Kidney (tissue), 13 donors: ENCODE measurements at regions not wholly inside any gene's neighbourhood (a gene's known extent, or its start where the extent isn't known, plus 50 kb on each side); places are given as distances from the start of the nearest gene placed in this dataset.

Experiments used
- DNase-seq, 5 donors: peaks; one replicate each; pipeline ENCODE4 v3.0.0-alpha.2; 2013 to 2020
- FAIRE-seq: peaks from 2 replicates; lab custom pipeline; 2012; peaks lifted over from hg19 to GRCh38; lab: Jason Lieb, UNC
- H3K27ac ChIP-seq, 2 donors: one replicate each; pipeline ENCODE4 v1.7.0; 2013; ENCODE audit warnings: low read depth in 2 of 2, low read length in 2 of 2, inconsistent platforms in 1 of 2
- H3K27me3 ChIP-seq: one replicate; pipeline ENCODE4 v1.7.1; 2013; ENCODE audit warnings: low read length, inconsistent platforms; ENCODE audit not compliant: control insufficient read depth, insufficient read depth
- H3K36me3 ChIP-seq, 3 donors: one replicate each; pipeline versions ENCODE4 v1.7.0 to v1.7.1; 2013; ENCODE audit warnings: low read length in 3 of 3, control low read depth in 1 of 3, inconsistent platforms in 1 of 3; ENCODE audit not compliant: insufficient read depth in 3 of 3, control insufficient read depth in 2 of 3
- H3K4me1 ChIP-seq, 3 donors: one replicate each; pipeline versions ENCODE4 v1.7.0 to v1.7.1; 2013; ENCODE audit warnings: low read length in 3 of 3, inconsistent platforms in 1 of 3, low read depth in 1 of 3; ENCODE audit not compliant: control insufficient read depth in 2 of 3, insufficient read depth in 2 of 3
- H3K4me3 ChIP-seq, 3 donors: one replicate each; pipeline versions ENCODE4 v1.7.0 to v1.8.1; 2013; ENCODE audit warnings: low read length in 3 of 3, control low read depth in 1 of 3, inconsistent platforms in 1 of 3
- H3K9ac ChIP-seq, 3 donors: one replicate each; pipeline versions ENCODE4 v1.7.0 to v1.7.1; 2013; ENCODE audit warnings: low read length in 3 of 3, control low read depth in 1 of 3, inconsistent platforms in 1 of 3
- H3K9me3 ChIP-seq, 3 donors: one replicate each; pipeline versions ENCODE4 v1.7.0 to v1.7.1; 2013; ENCODE audit warnings: low read length in 3 of 3, control low read depth in 1 of 3, inconsistent platforms in 1 of 3; ENCODE audit not compliant: control insufficient read depth in 2 of 3, insufficient read depth in 1 of 3
- CTCF ChIP-seq: IDR thresholded peaks from 3 replicates; pipeline ENCODE4 v1.5.1; 2012; ENCODE audit warnings: mild to moderate bottlenecking, moderate library complexity, borderline replicate concordance; ENCODE audit not compliant: insufficient read depth; ENCODE audit errors: extremely low read depth
- intact Hi-C: fragments of 100-400 bp; cut with DNase I; formaldehyde crosslinking; loops from one replicate; pipeline ENCODE4 v1.11.1; 2022
- donor health status: control.
- donor health status: control.
- donor health status: control.
- donor health status: control.
- donor health status: control.
- donor health status: DM: yes; HTN: yes; CAD: no.
- donor health status: Normal renal cell carcinoma (clear cell type).

- Histone ChIP-seq H3K27me3 (no peaks in the 10 kb centered on the region), H3K9me3 (peaks cover 0 to 4% (median 0%) of the 10 kb centered on the region in 3 donors), H3K4me1 (no peaks in the 10 kb centered on the region), H3K27ac (no peak overlapping the region), H3K4me3 (no peak overlapping the region), H3K9ac (no peak overlapping the region), H3K36me3 (no peaks in the 10 kb centered on the region)
- no peak for TF ChIP-seq CTCF
- intact Hi-C loops = no loop called here
- no peak for DNase-seq
- no peak for FAIRE-seq
These were observed 61.1 kb upstream of the SEM1 start for GRCh38 chr7:96770758-96771157.

- Histone ChIP-seq H3K4me3 (no peak overlapping the region), H3K27ac (no peak overlapping the region), H3K27me3 (no peaks in the 10 kb centered on the region), H3K9me3 (no peaks in the 10 kb centered on the region), H3K36me3 (no peaks in the 10 kb centered on the region), H3K4me1 (no peaks in the 10 kb centered on the region), H3K9ac (no peak overlapping the region)
- intact Hi-C loops = no loop called here
- FAIRE-seq (no peak), DNase-seq (no peak)
- TF ChIP-seq CTCF = no peak
These were observed 62.6 kb upstream of the SEM1 start for GRCh38 chr7:96772139-96772694.

GRCh38 chr7:96773483-96773882 lies 63.8 kb upstream of the SEM1 start:
- no peak overlapping the region for H3K4me3 ChIP-seq
- H3K27ac ChIP-seq = no peak overlapping the region
- no peaks in the 10 kb centered on the region for H3K4me1 ChIP-seq
- no peak for TF ChIP-seq CTCF
- no peak for FAIRE-seq
- H3K9me3 ChIP-seq = no peaks in the 10 kb centered on the region
- no peaks in the 10 kb centered on the region for H3K36me3 ChIP-seq
- no peak for DNase-seq
- H3K27me3 ChIP-seq = no peaks in the 10 kb centered on the region
- intact Hi-C loops = no loop called here
- no peak overlapping the region for H3K9ac ChIP-seq

GRCh38 chr7:96774358-96774757 lies 64.7 kb upstream of the SEM1 start:
- H3K27me3 ChIP-seq = no peaks in the 10 kb centered on the region
- intact Hi-C loops = no loop called here
- no peak for DNase-seq
- H3K4me3 ChIP-seq = no peak overlapping the region
- H3K9ac ChIP-seq = no peak overlapping the region
- H3K9me3 ChIP-seq = no peaks in the 10 kb centered on the region
- no peak overlapping the region for H3K27ac ChIP-seq
- H3K36me3 ChIP-seq = no peaks in the 10 kb centered on the region
- no peaks in the 10 kb centered on the region for H3K4me1 ChIP-seq
- no peak for FAIRE-seq
- TF ChIP-seq CTCF = no peak
